SK-N-SH (cell line): ENCODE measurements at regions not wholly inside any gene's neighbourhood (a gene's known extent, or its start where the extent isn't known, plus 50 kb on each side); places are given as distances from the start of the nearest gene placed in this dataset.

Experiments
- CTCF ChIA-PET: fragments of 300-600, 350-600 bp; formaldehyde crosslinking; extraction: SDS; loops from one replicate; lab custom pipeline; 2021; lab: Yijun Ruan, JAX
- POLR2A ChIA-PET: fragments of 350-600 bp; sonication (Branson Sonifier 250); formaldehyde crosslinking; extraction: SDS; loops from one replicate; lab custom pipeline; 2020; ENCODE audit warnings: antibody characterized with exemption, inconsistent platforms; lab: Yijun Ruan, JAX
- DNase-seq: peaks from one replicate; pipeline ENCODE4 v3.0.0; 2012
- H2AFZ ChIP-seq: fragments of 200-600 bp; sonication (generic); 2 replicates; pipeline ENCODE4 v1.8.1; 2016; ENCODE audit warnings: antibody characterized with exemption, mild to moderate bottlenecking, low read depth
- H3F3A ChIP-seq: fragments of 200-600 bp; sonication (generic); replicated peaks from 2 replicates; pipeline ENCODE3; 2016; ENCODE audit warnings: antibody characterized with exemption, mild to moderate bottlenecking; ENCODE audit not compliant: insufficient read depth
- H3K27ac ChIP-seq, 2 experiments: fragments of 200-500 bp in 1 of 2; fragments of 200-600 bp in 1 of 2; sonication (Bioruptor generic) in 1 of 2; sonication (generic), shearing (Covaris generic) in 1 of 2; 2 replicates each; pipeline versions ENCODE4 v1.5.1 to v1.6.1; 2014 to 2016; ENCODE audit warnings: low read depth in 2 of 2, inconsistent platforms in 1 of 2, low read length in 1 of 2, mild to moderate bottlenecking in 1 of 2, mixed read lengths in 1 of 2
- H3K27me3 ChIP-seq: fragments of 200-600 bp; sonication (generic), shearing (Covaris generic); 2 replicates; pipeline ENCODE4 v1.6.1; 2016; ENCODE audit warnings: mixed run types; ENCODE audit not compliant: insufficient read depth
- H3K36me3 ChIP-seq, 2 experiments: fragments of 200-500 bp in 1 of 2; fragments of 200-600 bp in 1 of 2; sonication (Bioruptor generic) in 1 of 2; sonication (generic) in 1 of 2; replicated peaks in 1 of 2; 2 replicates each; pipeline versions ENCODE3 to v1.5.1; 2014 to 2016; ENCODE audit warnings: low read length in 1 of 2, mild to moderate bottlenecking in 1 of 2; ENCODE audit not compliant: insufficient read depth in 2 of 2, control insufficient read depth in 1 of 2
- H3K4me1 ChIP-seq, 2 experiments: fragments of 200-500 bp in 1 of 2; fragments of 200-600 bp in 1 of 2; sonication (Bioruptor generic) in 1 of 2; sonication (generic), shearing (Covaris generic) in 1 of 2; 2 replicates each; pipeline versions ENCODE4 v1.5.1 to v1.6.1; 2014 to 2016; ENCODE audit warnings: low read depth in 1 of 2, low read length in 1 of 2, mixed run types in 1 of 2; ENCODE audit not compliant: insufficient read depth in 2 of 2, control insufficient read depth in 1 of 2
- H3K4me2 ChIP-seq: fragments of 200-600 bp; sonication (generic), shearing (Covaris generic); 2 replicates; pipeline ENCODE4 v1.6.1; 2017; ENCODE audit warnings: mixed run types
- H3K4me3 ChIP-seq, 2 experiments: fragments of 200-500 bp in 1 of 2; fragments of 200-600 bp in 1 of 2; sonication (Bioruptor generic) in 1 of 2; sonication (generic), shearing (Covaris generic) in 1 of 2; 2 replicates each; pipeline versions ENCODE4 v1.5.1 to v1.8.1; 2014 to 2016; ENCODE audit warnings: low read depth in 2 of 2, inconsistent platforms in 1 of 2, low read length in 1 of 2, mild to moderate bottlenecking in 1 of 2, mixed read lengths in 1 of 2, moderate library complexity in 1 of 2
- H3K79me2 ChIP-seq: fragments of 200-600 bp; sonication (generic); 2 replicates; pipeline ENCODE4 v1.8.1; 2017; ENCODE audit warnings: mild to moderate bottlenecking; ENCODE audit not compliant: insufficient read depth
- H3K9ac ChIP-seq: fragments of 200-600 bp; sonication (generic); 2 replicates; pipeline ENCODE4 v1.6.1; 2017; ENCODE audit warnings: mixed run types
- H3K9me2 ChIP-seq: fragments of 200-600 bp; sonication (generic); 2 replicates; pipeline ENCODE4 v1.6.1; 2017; ENCODE audit warnings: mixed run types
- H3K9me3 ChIP-seq: fragments of 200-600 bp; sonication (generic); 2 replicates; pipeline ENCODE4 v1.6.1; 2017; ENCODE audit warnings: mixed run types, mild to moderate bottlenecking, moderate library complexity
- H4K20me1 ChIP-seq: fragments of 200-600 bp; sonication (generic); 2 replicates; pipeline ENCODE4 v1.6.1; 2017; ENCODE audit warnings: mild to moderate bottlenecking, mixed run types; ENCODE audit not compliant: insufficient read depth
- CHD2 ChIP-seq: fragments of 150-350 bp; IDR thresholded peaks from 2 replicates; pipeline ENCODE4 v1.6.1; 2018; ENCODE audit warnings: low read length; ENCODE audit not compliant: partially characterized antibody
- CTCF ChIP-seq: fragments of 200-600 bp; sonication (generic); IDR thresholded peaks from 2 replicates; pipeline ENCODE4 v1.6.1; 2017; ENCODE audit warnings: antibody characterized with exemption, mild to moderate bottlenecking, moderate library complexity
- ELF1 ChIP-seq: IDR thresholded peaks from 2 replicates; pipeline ENCODE4 v1.4.0; 2012
- FOSL2 ChIP-seq: IDR thresholded peaks from 2 replicates; pipeline ENCODE4 v1.4.0; 2012; ENCODE audit warnings: low read depth, mild to moderate bottlenecking, moderate library complexity, borderline replicate concordance
- FOXJ3 ChIP-seq: sonication (generic); formaldehyde crosslinking; IDR thresholded peaks from 2 replicates; pipeline ENCODE4 v1.5.1; 2020; ENCODE audit warnings: mild to moderate bottlenecking, missing genetic modification reagents
- GABPA ChIP-seq: IDR thresholded peaks from 2 replicates; pipeline ENCODE4 v1.4.0; 2012; ENCODE audit warnings: low read depth, mild to moderate bottlenecking
- MAX ChIP-seq: IDR thresholded peaks from 2 replicates; pipeline ENCODE4 v1.4.0; 2012; ENCODE audit warnings: low read depth
- NFIC ChIP-seq: IDR thresholded peaks from 2 replicates; pipeline ENCODE4 v1.4.0; 2012; ENCODE audit warnings: borderline replicate concordance
- RAD21 ChIP-seq: IDR thresholded peaks from 2 replicates; pipeline ENCODE4 v1.6.1; 2012; ENCODE audit warnings: mild to moderate bottlenecking, low read length
- RFX5 ChIP-seq: IDR thresholded peaks from 2 replicates; pipeline ENCODE4 v1.6.1; 2012; ENCODE audit warnings: mild to moderate bottlenecking, improper control_type of control experiment, low read length
- RXRA ChIP-seq: IDR thresholded peaks from 2 replicates; pipeline ENCODE4 v1.4.0; 2012; ENCODE audit warnings: low read depth, mild to moderate bottlenecking, borderline replicate concordance
- SIN3A ChIP-seq: IDR thresholded peaks from 2 replicates; pipeline ENCODE4 v1.6.1; 2012; ENCODE audit warnings: low read depth, mild to moderate bottlenecking, low read length, moderate library complexity, borderline replicate concordance
- SMC3 ChIP-seq: IDR thresholded peaks from 2 replicates; pipeline ENCODE4 v1.6.1; 2012; ENCODE audit warnings: low read depth, low read length, improper control_type of control experiment
- TCF12 ChIP-seq: IDR thresholded peaks from 2 replicates; pipeline ENCODE4 v1.4.0; 2012
- USF1 ChIP-seq: IDR thresholded peaks from 2 replicates; pipeline ENCODE4 v1.4.0; 2012; ENCODE audit warnings: low read depth, borderline replicate concordance
- YY1 ChIP-seq: IDR thresholded peaks from 2 replicates; pipeline ENCODE4 v1.4.0; 2012; ENCODE audit warnings: low read depth, mild to moderate bottlenecking
- WGBS: methylation state at CpG from one replicate; pipeline ENCODE4 v1.1.6; 2017; ENCODE audit warnings: low lambda C conversion rate; 5-methylcytosine and 5-hydroxymethylcytosine counted together
- TF ChIP-seq, protein P1 (sequence below): IDR thresholded peaks from 2 replicates; pipeline ENCODE4; 2012
- TF ChIP-seq, protein P2 (sequence below): fragments of 150-350 bp; IDR thresholded peaks from 2 replicates; pipeline ENCODE4 v1.6.1; 2017; ENCODE audit warnings: antibody characterized with exemption, low read length, low read depth, borderline replicate concordance
- TF ChIP-seq, protein P3 (sequence below): fragments of 150-350 bp; IDR thresholded peaks from 2 replicates; pipeline ENCODE4 v1.6.1; 2016; ENCODE audit warnings: mild to moderate bottlenecking, low read depth, low read length
- TF ChIP-seq, protein P4 (sequence below): IDR thresholded peaks from 2 replicates; pipeline ENCODE4 v1.6.1; 2012; ENCODE audit warnings: mild to moderate bottlenecking, low read depth, low read length, moderate library complexity

- POLR2A ChIA-PET, result no interaction called here
- WGBS, result 9% methylated on average over 2 of the region's 2 CpGs
- H3K79me2 ChIP-seq, result no peaks in the 10 kb centered on the region; the same call in 1 of the 2 replicates
- no peak overlapping the region for H3K4me3 ChIP-seq
- no peaks in the 10 kb centered on the region for H3K9me3 ChIP-seq
- no peak for DNase-seq
- H3K9me2 ChIP-seq, result no peaks in the 10 kb centered on the region
- no peaks in the 10 kb centered on the region for H3K27me3 ChIP-seq
- no peak overlapping the region for H2AFZ ChIP-seq
- CTCF ChIA-PET, result no interaction called here
- H3K4me1 ChIP-seq, result no peaks in the 10 kb centered on the region
- no peak overlapping the region for H3K4me2 ChIP-seq
- no peak overlapping the region for H3K9ac ChIP-seq
- H3K36me3 ChIP-seq, result no peaks in the 10 kb centered on the region
- no peak for TF ChIP-seq FOXJ3 (CRISPR knock-in tag)
- no peak for TF ChIP-seq CHD2
- no peak for TF ChIP-seq RAD21
- no peak for TF ChIP-seq SIN3A
- no peak for TF ChIP-seq CTCF
- TF ChIP-seq MAX, result no peak
- TF ChIP-seq FOSL2, result no peak
- no peak for TF ChIP-seq SMC3
- TF ChIP-seq RXRA, result no peak
- TF ChIP-seq, protein P1, sequence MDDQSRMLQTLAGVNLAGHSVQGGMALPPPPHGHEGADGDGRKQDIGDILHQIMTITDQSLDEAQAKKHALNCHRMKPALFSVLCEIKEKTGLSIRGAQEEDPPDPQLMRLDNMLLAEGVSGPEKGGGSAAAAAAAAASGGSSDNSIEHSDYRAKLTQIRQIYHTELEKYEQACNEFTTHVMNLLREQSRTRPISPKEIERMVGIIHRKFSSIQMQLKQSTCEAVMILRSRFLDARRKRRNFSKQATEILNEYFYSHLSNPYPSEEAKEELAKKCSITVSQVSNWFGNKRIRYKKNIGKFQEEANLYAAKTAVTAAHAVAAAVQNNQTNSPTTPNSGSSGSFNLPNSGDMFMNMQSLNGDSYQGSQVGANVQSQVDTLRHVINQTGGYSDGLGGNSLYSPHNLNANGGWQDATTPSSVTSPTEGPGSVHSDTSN, result no peak
- no peak for TF ChIP-seq YY1
- TF ChIP-seq, protein P2, sequence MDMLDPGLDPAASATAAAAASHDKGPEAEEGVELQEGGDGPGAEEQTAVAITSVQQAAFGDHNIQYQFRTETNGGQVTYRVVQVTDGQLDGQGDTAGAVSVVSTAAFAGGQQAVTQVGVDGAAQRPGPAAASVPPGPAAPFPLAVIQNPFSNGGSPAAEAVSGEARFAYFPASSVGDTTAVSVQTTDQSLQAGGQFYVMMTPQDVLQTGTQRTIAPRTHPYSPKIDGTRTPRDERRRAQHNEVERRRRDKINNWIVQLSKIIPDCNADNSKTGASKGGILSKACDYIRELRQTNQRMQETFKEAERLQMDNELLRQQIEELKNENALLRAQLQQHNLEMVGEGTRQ, result no peak
- TF ChIP-seq, all 33 proteins: peak for 0
- no peaks in the 10 kb centered on the region for H4K20me1 ChIP-seq
- no peaks in the 10 kb centered on the region for H3F3A ChIP-seq
- no peak overlapping the region for H3K27ac ChIP-seq
These were observed 599.9 kb upstream of the RGS18 start for GRCh38 chr1:191558379-191558778.

DNA sequence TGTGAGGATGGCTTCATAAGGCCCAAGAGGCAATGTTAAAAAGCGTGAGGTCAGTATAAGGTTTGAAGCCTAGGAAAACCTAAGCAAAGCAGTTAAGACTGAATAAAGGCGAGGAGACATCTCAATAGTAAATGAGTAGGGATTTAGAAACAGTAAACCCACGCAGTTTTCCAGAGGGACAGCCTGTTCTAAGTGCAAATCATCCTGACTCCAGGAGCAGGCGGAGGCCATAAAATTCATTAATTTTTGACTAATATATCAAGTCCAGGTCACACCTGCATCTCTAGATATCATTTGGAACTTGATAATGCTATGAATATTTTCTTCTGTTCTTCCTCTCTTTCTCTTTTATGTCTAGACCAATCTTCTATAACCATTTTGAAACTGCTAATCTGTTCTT, 597.0 kb upstream of the RGS18 start:
- Histone ChIP-seq H3F3A (no peaks in the 10 kb centered on the region), H3K4me2 (no peak overlapping the region), H3K9me2 (no peaks in the 10 kb centered on the region), H3K36me3 (no peaks in the 10 kb centered on the region), H3K27me3 (no peaks in the 10 kb centered on the region), H2AFZ (no peak overlapping the region), H3K9me3 (no peaks in the 10 kb centered on the region), H3K79me2 (no peaks in the 10 kb centered on the region; the same call in 1 of the 2 replicates), H3K27ac (no peak overlapping the region), H4K20me1 (no peaks in the 10 kb centered on the region), H3K9ac (no peak overlapping the region), H3K4me1 (no peaks in the 10 kb centered on the region), H3K4me3 (no peak overlapping the region)
- ChIA-PET CTCF (no interaction called here), POLR2A (no interaction called here)
- 2% methylated on average over 4 of the region's 4 CpGs for WGBS
- DNase-seq, result no peak
- TF ChIP-seq USF1 (no peak), SIN3A (no peak), CHD2 (no peak), NFIC (no peak), TCF12 (no peak), SMC3 (no peak), RFX5 (no peak), GABPA (no peak), ELF1 (no peak)
- TF ChIP-seq, protein P3, sequence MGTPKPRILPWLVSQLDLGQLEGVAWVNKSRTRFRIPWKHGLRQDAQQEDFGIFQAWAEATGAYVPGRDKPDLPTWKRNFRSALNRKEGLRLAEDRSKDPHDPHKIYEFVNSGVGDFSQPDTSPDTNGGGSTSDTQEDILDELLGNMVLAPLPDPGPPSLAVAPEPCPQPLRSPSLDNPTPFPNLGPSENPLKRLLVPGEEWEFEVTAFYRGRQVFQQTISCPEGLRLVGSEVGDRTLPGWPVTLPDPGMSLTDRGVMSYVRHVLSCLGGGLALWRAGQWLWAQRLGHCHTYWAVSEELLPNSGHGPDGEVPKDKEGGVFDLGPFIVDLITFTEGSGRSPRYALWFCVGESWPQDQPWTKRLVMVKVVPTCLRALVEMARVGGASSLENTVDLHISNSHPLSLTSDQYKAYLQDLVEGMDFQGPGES, result no peak
- TF ChIP-seq, protein P4, sequence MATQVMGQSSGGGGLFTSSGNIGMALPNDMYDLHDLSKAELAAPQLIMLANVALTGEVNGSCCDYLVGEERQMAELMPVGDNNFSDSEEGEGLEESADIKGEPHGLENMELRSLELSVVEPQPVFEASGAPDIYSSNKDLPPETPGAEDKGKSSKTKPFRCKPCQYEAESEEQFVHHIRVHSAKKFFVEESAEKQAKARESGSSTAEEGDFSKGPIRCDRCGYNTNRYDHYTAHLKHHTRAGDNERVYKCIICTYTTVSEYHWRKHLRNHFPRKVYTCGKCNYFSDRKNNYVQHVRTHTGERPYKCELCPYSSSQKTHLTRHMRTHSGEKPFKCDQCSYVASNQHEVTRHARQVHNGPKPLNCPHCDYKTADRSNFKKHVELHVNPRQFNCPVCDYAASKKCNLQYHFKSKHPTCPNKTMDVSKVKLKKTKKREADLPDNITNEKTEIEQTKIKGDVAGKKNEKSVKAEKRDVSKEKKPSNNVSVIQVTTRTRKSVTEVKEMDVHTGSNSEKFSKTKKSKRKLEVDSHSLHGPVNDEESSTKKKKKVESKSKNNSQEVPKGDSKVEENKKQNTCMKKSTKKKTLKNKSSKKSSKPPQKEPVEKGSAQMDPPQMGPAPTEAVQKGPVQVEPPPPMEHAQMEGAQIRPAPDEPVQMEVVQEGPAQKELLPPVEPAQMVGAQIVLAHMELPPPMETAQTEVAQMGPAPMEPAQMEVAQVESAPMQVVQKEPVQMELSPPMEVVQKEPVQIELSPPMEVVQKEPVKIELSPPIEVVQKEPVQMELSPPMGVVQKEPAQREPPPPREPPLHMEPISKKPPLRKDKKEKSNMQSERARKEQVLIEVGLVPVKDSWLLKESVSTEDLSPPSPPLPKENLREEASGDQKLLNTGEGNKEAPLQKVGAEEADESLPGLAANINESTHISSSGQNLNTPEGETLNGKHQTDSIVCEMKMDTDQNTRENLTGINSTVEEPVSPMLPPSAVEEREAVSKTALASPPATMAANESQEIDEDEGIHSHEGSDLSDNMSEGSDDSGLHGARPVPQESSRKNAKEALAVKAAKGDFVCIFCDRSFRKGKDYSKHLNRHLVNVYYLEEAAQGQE, result no peak
